ENCODE measurements at regions not wholly inside any gene's neighbourhood (a gene's known extent, or its start where the extent isn't known, plus 50 kb on each side); places are given as distances from the start of the nearest gene placed in this dataset.

GRCh38 chr6:94278146-94278545 is 858.8 kb upstream of the EPHA7 start:
- TF ChIP-seq CTCF (IDR thresholded peaks at IDR 0.05) (no peak), POLR2A (IDR thresholded peaks at IDR 0.05) (no peak), EP300 (IDR thresholded peaks at IDR 0.05) (no peak)

Measured in ovary (tissue), 3 donors.